ENCODE measurements at regions not wholly inside any gene's neighbourhood (a gene's known extent, or its start where the extent isn't known, plus 50 kb on each side); places are given as distances from the start of the nearest gene placed in this dataset.

DNA sequence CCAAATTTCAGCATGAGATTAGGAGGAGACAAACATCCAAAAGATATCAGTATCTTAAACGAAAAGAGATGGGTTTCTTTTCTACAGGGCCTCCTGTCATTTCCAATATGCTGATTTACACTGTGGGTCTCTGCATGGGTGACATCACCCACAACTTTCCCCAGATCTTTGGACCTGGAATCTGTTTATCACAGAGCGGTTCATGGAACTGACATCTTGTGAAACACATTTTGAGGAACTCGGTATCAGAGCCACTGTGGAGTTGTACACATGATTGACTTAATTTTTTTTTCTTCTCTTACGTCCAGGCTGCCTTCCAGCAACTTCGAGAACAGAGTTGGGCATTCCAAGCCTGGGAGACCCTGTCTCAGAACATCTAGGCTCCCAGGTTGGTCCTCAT lies 80.2 kb upstream of the SERP2 start:
- DNase-seq: no peak

DNA sequence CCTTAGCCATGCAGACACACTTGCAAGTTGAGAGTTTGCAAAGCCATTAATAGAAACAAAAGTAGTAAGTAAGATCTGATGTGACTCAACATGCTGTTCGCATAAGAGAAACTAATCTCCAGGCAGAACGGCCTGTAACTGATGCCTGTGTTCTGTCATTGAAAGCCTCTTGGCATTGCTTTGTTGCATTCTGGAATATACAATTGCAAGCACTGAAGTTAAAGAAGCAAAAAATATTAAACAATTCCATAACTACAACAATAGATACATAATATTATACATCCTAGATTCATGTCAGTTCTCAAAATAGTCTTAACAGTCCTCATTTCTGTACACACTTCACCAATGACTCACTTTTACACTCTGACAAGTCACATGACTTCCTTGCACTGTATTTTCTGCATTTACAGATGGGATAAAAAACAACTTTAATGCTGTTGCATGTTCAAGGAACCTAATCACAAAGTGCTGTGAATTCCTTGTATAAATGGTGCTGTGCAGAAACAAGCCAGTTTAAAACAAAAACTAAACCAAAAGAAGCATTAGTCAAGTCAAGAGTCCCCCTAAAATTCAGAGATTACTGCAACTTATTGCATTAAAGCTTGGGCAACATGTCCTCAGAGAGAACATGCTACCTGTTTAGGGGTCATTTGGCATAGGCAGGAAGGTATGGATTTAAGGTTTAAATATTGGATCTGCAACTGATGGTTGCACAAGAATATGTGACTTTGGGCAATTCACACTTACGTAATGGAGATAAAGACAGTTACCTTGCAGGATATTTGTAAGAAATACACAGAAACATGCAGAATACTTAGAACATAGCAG lies 79.5 kb upstream of the SERP2 start:
- no peak for DNase-seq

DNA sequence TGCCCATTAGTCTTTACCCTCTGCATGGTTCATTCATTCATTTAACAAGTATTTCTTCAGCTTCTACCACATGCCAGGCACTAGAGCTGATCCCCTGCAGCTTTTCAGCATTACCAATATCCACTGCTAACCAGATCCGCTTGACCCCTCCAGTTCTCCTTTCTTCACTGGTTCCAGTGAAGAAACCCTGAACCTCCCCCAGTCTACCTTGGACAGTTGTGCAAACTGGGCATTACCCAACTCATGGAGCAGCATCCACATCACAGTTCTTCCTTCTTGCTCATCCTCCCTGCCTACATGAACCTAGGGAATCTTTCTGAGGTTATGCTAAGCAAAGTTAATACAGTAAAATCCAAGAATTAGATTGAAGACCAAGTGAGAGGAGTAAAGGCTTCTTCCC lies 78.7 kb upstream of the SERP2 start:
- DNase-seq: no peak

DNA sequence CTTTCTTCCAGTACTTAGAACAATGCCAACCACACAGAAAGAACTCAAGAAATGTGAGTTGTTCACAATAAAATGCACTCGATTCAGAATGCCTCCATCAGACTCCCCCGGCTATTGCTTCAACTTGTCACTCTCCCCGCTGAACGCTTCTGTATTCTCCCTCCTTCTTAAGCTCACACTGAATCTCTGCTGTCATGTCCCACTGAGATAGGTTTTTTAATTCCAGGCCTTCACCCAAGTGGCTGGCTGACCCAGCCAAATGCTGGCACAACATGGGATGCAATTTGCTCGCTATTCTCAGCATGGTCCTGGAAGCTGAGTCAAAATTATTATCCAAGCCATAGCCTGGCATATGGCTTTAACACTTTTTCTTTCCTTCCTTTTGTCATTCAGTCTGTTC lies 76.8 kb upstream of the SERP2 start:
- no peak for DNase-seq

DNA sequence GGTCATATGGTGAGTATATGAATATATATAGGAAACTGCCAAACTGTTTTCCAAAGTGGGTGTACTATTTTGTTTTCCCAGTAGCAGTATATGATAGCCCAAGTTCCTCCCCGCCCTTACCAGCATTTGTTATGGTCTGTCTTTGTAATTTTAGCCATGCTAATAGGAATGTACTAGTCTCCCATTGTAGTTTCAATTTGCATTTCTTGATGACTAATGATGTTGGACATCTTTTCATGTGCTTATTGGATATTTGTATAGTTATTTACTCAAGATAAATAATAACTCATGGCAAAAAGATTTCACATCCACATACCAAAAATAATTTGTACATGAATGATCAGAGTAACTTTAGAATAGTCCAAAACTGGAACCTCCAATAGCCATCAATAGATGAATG lies 75.3 kb upstream of the SERP2 start:
- no peak for DNase-seq

DNA sequence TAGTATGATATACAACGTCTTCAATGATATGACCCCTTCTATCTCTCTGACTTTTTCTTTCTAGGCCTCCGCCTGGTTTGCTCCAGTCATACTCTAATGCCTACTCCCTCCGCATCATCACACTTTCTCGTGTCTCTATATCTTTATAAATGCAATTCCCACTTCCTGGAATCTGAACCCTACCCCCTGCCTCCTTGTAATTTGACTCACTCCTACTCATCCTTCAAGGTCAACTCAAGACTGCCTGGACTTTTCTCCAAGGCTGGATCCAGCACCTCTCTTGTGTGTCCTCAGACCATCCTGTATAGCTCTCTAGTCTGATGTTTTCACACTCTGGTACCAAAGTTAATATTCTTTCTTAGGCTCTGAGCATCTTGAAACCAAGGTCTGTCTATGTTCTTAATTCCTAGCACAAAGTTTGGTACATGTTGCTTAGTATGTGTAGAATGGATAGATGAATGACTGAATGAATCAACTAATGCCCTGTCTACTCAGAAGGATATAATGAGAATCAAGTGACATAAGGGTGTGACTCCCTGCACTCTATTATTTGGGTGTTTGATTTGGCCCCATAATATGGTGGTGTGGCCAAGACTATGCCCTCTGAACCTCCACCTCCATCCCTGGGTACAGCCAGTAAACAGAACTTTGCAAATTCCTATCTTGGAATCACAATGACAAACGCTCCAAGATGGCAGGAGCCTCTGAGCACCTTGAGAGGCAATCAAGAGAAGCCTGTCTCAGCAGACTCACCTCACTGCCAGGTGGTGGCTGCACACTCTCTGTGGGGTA lies 74.3 kb upstream of the SERP2 start:
- DNase-seq: no peak

DNA sequence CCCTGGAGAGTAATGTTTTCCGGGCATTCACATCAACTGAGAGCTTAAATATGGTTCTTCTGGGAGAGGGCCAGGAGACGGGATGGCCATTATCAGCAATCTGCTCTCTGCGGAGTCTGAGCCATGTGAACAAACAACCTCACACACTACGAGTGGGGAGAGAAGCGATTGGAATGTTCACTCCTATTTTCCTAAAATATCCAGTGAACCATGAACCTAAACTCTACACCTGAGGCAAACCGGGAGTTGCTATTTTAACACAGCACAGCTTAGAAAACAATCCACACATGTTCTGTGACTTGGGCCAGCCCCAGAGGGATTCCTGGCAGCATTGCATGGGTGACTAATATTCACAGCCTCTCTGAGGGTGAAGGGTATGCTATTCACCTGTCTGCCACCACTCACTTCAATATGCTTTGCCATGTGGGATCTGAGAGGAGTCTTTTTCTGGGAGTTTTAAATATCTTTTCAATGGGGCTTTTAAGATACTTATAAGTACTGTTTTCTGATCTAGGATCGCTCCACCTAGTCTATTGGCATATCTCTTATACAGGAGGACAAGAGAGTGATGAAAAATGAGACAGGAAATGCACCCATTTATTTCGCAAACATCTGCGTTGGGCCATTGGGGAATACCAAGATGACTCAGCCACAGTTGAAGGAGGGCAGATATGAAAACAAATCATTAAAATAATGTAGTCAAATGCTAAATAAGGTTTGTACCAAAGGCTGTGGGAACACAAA lies 72.6 kb upstream of the SERP2 start:
- DNase-seq: no peak

DNA sequence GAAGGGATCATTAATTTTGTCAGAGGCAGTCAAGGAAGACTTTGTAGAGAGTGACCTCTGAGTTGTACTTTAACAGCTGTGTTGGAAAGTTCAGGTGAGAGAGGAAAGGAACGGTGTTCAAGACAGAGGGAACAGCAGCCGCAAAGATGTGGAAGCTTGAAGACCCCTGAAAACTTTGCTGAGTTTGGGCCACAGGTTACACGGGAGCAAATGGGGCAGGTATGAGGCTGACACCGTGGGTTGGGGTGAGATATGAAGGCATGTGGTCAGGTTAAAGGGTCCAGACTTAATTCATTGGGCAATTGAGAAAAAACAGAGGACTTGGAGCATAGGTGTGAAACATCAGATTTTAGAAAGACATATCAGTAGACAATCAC lies 72.0 kb upstream of the SERP2 start:
- DNase-seq: no peak

DNA sequence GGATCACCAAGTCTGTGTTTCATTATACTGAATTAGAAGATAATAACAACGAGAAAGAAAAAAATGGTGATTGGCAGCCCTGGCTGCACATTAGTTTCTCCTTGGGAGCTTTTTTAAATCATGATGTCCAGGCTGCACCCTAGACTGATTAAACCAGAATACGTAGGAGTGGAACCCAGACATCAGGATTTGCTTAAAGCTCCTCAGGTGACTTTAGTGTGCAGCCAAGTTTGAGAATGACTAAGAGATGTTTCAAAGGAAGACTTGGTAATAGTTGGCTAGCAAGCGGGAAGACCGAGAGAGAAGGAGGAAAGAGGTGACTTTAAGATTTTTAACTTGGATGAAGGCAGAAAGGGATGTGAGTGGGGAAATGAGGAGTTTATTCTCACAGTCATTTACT lies 71.4 kb upstream of the SERP2 start:
- DNase-seq: no peak

DNA sequence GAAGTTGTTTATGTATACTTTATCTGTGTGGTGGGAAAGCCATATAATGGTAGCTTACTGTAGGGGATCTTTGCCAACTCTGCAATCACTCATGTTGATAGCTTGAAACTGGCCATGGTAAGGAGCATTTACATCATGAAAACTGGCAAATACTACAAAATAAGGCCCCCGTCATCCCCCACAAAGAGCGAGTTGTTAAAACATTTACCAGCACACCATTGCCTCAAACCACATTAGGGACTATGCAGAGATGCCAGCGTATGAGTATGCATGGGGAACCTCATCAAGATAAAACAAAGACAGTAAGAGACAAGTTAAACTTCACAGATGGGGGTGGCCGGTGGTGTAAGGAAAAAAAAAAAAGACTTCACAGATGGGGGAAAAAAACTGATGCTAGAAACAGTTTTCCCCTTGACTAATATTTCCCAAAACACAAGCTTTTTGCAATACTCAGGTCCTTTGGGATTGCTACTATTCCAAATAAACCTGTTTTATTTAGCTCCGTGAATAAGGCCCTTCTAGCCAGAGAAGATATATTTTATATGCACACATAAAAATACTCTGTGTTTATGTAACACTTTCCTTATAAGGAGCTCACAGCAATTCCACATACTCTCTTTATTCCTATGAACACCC lies 70.6 kb upstream of the SERP2 start:
- DNase-seq: no peak

DNA sequence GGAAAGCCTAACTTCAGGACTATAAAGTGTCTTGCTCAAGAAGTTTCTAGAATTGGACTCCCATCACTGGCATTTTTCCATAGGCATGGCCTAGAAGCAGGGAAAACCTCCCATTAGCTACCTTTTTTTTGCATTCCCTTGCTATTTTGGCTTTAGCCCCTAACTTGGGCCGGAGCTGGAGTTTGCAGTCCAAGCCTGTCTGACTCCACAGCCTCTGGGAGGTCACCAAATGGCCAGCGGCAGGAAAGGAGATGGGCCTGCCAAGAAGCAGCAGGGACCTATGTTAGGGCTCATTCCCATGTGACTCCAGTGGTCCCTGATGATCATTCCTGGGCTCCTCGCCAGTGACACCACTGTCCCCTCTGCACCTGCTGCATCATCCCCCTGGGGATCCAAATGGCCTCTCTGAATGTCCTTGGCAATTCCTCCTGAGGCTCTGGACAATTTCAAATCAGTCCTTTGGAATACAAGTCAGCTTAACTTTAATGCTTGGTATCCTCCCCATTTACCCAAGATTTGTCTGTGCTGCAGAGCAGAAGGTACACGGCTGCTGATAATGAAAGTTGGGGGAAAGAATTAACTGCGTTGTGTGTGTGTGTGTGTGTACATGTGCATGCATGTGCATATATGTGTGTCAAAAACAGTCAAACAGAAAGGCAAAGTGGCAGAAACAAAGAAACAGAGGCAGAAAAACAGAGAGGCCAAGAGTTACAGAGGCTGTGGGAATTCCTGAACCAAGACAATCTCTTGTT lies 69.8 kb upstream of the SERP2 start:
- DNase-seq: no peak

DNA sequence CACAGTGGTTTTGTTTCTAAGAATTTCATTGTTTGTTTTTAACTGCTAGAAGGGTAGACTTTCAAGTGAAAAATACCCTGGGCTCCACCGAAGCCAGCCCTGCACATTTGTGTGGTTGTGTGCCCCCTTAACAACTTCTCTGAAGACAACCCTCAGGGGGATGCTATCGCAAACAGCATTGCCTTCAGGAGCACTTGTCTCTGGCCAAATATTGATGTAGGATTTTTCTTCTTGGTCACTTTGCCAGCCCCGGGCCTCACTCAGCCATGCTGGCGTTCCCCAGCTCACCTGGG lies 69.2 kb upstream of the SERP2 start:
- no peak for DNase-seq

DNA sequence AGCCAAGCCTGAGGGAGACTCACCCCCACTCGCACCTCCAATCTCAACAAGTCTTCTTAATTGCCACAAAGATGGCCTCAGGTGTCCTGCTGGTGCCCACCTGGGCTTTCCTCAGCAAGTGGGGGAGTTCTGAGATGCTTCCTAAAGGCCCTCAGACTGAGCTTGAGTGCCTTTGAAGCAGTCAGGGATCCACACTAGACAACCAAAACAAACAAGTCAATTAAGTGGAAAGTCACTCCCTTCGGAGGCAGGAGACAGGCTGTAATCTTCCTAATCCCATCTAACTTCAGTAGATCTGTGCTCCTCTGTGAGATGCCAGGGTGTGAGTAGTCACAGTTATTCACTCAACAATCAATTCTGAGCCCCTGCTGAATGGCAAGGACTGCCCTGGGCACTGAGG lies 68.3 kb upstream of the SERP2 start:
- no peak for DNase-seq

DNA sequence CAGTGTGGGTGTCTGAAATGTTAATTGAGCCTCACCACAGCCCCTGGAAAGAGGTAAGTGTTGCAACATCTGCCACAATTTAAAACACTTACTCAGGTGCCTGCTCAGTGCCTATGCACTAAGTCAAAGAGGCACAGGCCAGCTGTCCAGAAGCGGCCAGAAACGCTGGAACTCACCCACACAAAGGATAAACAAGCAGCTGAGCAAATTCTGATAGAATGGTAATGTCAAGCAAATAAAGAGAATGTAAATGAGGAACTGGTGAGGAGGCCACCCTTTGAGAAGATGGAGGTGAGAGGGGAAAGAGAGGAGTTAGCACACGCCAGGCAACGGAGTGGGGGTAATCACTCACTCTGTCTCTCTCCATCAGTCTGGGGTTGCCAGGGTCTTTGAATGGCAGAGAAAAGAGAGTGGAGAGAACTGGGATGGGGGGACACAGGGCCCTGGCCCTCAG lies 67.7 kb upstream of the SERP2 start:
- DNase-seq: no peak

DNA sequence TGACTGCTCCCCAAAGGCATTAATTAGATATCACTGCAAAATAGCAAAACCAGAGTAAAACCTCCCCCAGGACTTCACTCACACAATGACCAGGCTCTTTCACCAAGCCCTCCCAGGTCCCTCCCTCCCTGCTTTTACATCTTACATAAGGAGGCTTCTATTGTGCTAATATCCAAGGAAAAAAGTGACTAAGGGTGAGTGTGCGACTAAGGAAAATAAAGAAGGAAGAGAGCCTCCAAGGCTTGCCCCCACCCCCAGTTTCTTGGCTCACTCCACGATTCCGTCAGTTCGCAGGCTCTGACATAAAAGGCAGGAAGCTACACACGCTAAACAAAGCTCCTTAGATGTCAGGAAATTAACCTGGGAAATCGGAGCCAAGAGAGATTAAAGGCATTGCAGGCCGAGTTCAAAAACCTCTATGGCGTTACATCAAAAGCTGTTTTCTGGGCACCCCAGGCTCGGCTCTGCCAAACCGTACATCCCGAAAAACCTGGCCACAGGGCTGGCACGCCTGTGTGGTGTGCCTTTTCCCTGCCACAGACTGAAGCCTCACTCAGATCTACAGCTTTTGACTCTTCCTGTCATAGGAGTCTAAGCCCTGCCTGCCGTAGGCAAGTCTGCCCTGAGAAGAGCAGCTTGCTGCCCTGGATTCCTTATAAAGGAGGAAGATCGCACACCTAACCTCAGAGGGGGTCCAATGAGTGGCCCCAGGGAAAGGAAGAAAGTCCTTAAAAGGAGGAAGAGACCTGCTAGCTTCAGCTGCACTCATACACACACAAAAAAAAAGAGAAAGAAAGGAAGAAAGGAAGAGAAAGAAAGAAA lies 67.0 kb upstream of the SERP2 start:
- no peak for DNase-seq

DNA sequence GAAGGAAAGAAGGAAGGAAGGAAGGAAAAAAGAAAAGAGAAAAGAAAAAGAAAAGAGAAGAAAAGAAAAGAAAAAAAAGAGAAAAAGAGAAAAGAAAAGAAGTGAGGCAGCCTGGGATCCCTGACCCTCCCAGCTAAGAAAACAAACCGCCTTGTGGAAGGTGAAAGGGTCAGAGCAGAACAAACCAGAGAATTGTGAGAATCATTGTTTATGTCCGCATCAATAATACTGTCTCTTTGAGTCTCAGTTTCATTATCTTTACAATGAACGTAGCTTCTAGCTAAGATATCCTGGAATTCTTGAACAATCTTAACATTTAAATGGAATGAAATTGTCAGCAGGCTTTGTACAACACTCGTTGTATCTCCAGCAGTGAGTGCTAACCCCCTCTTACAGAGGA lies 66.4 kb upstream of the SERP2 start:
- no peak for DNase-seq

DNA sequence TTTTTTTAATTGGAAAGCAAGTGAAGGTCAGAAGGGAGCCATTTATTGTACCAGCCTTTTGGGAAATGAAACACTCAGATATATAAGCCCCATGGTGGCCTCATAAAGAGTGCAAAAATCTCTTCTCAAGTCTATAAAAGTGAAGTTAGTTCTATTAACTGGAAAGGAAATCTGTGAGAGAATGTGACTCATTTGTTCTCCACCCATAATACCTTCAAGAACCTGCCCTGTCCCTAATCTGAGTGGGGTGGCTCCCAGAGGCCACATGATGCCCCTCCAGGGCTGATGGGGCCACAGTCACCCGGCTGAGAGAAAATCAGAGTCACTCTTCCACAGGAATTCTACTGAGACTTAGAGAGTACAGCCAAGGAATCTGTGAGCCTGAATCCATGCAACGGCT lies 65.8 kb upstream of the SERP2 start:
- DNase-seq: no peak

DNA sequence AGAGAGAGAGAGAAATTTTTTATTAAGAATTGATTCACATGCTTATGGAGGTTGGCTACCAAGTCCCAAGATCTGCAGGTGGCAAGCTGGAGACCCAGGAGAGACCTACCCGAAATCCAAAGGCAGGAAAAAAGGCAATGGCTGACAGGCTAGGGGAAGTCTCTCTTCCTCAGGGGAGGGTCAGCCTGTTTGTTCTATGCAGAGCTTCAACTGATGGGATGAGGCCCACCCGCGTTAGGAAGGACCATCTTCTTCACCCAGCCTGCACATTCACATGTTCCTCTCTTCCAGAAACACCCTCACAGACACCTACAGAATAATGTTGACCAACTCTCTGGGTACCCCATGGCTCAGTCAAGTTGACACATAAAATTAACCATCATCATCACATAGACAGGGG lies 65.3 kb upstream of the SERP2 start:
- no peak for DNase-seq

DNA sequence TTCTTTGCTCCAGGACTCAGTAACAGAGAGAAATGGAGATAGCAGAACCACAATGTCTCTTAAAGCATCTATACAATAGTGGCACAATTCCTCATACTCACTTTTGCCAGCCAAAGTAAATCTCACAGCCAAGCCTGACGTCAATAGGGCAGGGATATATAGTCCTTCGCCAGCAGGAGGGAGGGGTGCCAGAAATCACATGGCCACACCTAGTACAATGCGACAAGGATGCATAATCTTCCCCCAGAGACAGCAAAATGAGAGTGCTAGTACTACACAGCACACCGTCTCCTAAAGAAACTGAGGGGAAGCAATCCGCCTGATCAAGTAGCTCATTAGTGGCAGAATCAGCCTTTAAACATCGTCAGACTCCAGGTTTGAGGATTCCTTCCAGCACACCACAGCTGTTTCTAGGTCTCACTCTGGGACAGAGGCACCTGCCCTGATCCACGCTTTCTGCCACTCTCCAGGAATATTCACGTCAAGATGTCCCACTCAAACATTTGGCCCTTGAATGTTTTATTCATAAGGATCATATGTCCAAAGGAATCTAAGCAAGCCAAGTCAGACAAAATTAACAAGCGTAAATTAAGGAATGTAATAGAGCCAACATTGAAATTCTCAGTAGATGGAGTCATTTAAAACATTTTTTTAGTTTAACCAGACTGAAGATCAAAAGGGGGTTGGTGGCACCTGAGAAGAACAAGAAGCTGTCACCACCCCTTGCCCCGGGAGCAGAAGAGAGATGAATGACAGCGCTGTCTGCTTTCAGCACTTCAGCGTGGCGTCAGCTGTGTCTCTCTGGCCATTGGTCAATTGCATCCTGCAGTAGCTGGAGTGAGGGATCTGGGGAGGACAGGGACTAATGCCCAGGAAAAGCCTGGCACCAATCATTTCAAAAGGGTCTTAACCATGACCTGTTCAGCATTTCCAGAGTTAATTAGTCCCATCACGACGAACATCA lies 63.5 kb upstream of the SERP2 start:
- DNase-seq: no peak

DNA sequence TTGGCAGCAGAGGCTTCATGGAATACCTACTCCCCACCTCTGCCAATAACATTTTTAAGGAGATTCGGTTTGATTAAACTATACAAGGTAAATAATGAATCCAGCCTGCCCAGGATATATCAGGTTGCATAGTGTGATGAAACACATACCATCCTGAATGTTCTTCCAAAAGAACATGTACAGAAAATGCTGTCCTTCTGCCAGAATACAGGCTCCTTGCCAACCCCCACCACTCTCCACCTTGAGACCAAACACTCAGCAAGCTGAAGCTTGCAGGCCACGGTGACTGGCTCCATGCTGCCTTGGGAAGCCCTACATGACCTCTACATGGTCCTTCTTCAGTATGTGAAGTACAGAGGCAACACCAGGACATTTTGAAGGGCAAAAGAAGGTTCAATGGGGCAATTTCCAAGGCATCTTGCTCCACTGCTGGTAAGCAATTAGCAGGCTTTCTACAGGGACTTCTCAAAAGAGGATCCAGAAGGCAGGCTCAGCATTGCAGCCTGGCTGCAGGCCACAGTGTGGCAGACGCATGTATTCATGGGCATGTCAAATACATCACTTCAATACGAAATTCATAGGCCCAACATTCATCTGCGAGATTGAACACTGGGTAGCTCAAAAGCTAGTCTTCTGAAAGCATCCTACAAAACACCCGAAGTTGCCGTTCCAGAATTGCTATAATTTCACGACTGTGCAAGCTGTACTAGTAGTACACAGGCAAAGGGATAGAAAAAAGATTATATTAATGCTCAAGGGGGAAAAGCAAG lies 62.4 kb upstream of the SERP2 start:
- no peak for DNase-seq

All from stimulated activated CD4-positive, alpha-beta T cell treated with anti-CD3 and anti-CD28 coated beads, Interleukin-2, amount 100 ng/mL, for 48 hours (primary cell).